GM10248 (cell line): ENCODE measurements at regions not wholly inside any gene's neighbourhood (a gene's known extent, or its start where the extent isn't known, plus 50 kb on each side); places are given as distances from the start of the nearest gene placed in this dataset.

Experiments used
- CTCF ChIA-PET: fragments of 300-600 bp; sonication (Branson Sonifier 250); formaldehyde crosslinking; extraction: SDS; loops from one replicate; lab custom pipeline; 2021; ENCODE audit warnings: antibody characterized with exemption; lab: Yijun Ruan, JAX
- POLR2A ChIA-PET: fragments of 350-650 bp; sonication (Branson Sonifier 250); formaldehyde crosslinking; extraction: SDS; loops from one replicate; lab custom pipeline; 2020; ENCODE audit warnings: antibody characterized with exemption; lab: Yijun Ruan, JAX
- DNase-seq: peaks from one replicate; pipeline ENCODE4 v3.0.0; 2012; ENCODE audit errors: extremely low spot score
- TF ChIP-seq, protein P1 (sequence below): IDR thresholded peaks from 2 replicates; pipeline ENCODE4 v1.5.1; 2012; ENCODE audit warnings: mild to moderate bottlenecking, low read depth; ENCODE audit errors: extremely low read depth, missing control alignments, control extremely low read depth

DNA sequence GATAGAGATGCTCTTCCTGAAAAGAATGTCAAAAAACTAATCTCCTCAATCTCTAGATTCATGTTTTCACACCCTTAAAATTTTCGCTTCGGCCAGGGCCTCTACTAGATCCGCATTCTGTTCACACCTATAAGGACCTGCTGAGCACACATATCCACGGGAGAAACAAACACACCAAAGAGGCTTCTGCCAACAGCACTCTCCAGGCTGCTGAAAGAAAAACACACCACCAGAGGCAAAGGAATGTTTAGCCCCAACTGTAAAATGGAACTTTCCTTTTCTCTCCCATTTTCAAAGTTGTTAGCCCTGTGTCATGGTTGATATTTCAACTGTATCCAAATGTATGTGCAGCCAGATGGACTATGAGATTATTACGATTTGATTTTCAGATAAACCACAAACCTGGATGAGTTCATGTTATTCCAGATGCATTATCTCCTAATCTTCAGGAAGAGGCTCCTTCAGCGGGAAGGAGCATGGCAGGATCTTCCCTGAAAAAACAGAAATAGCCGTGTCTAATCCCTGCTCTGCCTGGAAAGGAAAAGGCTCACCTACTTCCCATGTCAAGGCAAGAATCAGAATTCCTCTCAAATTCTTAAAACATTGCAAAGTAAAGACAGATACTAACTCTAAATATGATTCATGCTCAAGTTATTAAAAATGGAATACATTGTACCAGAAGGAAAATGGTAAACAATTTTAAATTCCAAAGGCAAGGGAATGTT is 442.7 kb upstream of the NR2F2 start:
- no peak for DNase-seq
- ChIA-PET CTCF (no interaction called here), POLR2A (no interaction called here)
- TF ChIP-seq, protein P1, sequence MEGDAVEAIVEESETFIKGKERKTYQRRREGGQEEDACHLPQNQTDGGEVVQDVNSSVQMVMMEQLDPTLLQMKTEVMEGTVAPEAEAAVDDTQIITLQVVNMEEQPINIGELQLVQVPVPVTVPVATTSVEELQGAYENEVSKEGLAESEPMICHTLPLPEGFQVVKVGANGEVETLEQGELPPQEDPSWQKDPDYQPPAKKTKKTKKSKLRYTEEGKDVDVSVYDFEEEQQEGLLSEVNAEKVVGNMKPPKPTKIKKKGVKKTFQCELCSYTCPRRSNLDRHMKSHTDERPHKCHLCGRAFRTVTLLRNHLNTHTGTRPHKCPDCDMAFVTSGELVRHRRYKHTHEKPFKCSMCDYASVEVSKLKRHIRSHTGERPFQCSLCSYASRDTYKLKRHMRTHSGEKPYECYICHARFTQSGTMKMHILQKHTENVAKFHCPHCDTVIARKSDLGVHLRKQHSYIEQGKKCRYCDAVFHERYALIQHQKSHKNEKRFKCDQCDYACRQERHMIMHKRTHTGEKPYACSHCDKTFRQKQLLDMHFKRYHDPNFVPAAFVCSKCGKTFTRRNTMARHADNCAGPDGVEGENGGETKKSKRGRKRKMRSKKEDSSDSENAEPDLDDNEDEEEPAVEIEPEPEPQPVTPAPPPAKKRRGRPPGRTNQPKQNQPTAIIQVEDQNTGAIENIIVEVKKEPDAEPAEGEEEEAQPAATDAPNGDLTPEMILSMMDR: no peak

DNA sequence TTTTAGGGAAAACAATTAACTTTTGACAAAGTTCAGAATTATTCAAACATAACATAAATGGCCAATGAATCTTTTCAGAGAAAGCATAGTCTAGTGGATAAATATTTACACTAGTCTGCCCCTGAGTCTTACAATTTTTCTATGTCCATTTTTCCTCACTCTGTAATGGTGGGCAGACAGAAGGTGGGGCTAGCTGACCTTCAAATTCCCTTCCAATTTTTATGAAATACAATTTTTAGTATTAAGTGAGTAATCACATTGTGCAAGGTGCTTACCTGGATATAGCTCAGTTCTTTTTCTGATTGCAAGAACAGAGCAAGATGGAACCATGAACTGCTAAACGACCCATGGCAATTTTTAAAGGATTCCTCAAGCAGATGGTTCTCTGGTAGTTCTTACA is 441.7 kb upstream of the NR2F2 start:
- TF ChIP-seq, protein P1: no peak
- CTCF ChIA-PET: interaction anchor here (1.4 kb wide), 1 partner anchor 9 kb away, joined by 3 read pairs; no protein-coding TSS in a partner anchor
- POLR2A ChIA-PET: no interaction called here
- no peak for DNase-seq

DNA sequence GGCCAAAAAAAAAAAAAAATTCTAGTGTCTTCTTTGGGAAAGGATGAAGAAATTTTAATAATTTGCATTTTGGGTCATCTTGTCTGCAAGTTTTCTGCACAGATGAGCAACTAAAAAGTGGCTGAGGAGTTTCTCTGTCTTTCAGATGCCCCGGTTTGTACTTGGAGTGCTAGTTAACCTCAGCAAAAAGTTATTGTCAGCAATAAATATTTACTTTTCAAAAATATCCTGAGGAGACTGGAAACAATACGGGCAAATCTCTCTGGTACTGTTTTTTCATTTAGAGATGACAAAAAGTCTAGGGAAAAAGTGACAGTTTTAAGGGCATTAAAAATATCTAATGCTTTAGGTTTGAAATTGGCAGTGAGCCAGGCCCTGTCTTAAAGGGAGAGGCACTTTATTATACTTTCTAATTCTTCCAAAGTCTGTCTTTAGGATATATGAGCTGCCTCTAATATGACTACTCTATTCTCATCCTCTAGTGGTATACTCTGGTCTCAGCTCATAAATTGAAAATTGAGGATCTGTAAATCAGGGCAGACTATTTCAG is 436.0 kb upstream of the NR2F2 start:
- DNase-seq: no peak
- ChIA-PET CTCF (no interaction called here), POLR2A (no interaction called here)
- TF ChIP-seq, protein P1: no peak

DNA sequence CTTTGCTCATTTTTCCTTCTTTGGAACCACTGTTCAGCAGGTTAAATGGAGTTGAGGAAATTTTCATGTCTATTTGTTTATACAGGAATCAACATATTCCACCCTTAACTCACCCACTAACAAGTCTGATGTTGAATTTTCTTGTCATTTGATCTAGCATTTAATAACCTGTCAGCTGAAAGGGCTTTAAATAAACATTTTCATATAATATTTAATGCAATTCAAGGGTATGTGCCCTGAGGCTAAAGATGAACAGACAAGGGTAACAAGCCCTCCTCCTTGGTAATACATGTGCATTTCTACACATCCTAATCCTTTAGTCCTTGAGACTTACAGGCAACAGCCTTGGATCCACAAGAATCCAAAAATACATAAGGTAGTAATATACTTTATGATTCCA is 435.0 kb upstream of the NR2F2 start:
- DNase-seq: no peak
- TF ChIP-seq, protein P1: no peak
- CTCF ChIA-PET: no interaction called here
- POLR2A ChIA-PET: no interaction called here

DNA sequence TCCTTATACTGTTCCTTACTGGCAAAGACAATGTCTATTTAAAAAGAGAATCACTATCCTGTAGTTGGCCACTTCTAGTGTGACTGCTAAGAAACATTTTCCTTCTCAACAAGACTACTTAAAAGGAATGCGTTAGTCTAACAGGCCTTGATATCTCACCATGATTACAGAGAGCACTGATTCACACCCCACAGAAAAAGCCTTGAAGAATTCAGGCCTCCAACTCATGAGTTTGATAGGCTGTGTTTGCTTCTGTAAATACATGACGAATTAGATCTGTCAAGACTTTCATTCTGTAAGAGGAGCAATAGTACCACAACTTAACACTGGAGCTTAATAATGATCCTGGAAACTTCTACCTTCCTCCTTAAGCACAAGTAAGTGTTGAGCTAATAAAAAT is 432.8 kb upstream of the NR2F2 start:
- ChIA-PET POLR2A (no interaction called here), CTCF (interaction anchor here (1.1 to 1.5 kb wide), 2 partner anchors 13 to 28 kb away, joined by 3 to 4 read pairs; no protein-coding TSS in a partner anchor)
- TF ChIP-seq, protein P1: no peak
- DNase-seq: no peak

DNA sequence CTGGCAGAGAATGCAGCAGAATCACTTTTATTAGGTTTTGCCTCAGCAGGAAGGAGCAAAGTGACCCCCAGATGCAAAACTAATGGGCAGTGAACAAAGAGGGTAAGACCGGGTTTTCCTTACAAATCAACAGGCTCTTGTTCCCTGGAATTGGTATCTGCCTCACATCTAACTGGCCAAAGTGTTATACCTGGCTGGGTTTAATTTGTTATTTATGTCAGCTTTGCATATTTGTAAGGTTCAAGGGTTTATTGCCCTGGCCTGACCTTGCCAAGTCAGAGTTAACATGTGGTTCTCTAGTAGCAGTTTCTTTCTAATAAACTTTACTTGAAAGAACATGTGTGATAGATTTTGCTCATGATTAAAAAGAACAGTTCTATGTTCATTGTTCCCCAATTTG is 431.7 kb upstream of the NR2F2 start:
- DNase-seq: no peak
- CTCF ChIA-PET: interaction anchor here (1.5 kb wide), 1 partner anchor 14 kb away, joined by 4 read pairs; no protein-coding TSS in a partner anchor
- TF ChIP-seq, protein P1: no peak
- POLR2A ChIA-PET: no interaction called here
